ENCODE measurements at regions not wholly inside any gene's neighbourhood (a gene's known extent, or its start where the extent isn't known, plus 50 kb on each side); places are given as distances from the start of the nearest gene placed in this dataset.
"Not testable (repeated sequence)": the region's sequence is repeated elsewhere in the genome, so short reads cannot be mapped to it uniquely, and the experiment has no call there.

DNA sequence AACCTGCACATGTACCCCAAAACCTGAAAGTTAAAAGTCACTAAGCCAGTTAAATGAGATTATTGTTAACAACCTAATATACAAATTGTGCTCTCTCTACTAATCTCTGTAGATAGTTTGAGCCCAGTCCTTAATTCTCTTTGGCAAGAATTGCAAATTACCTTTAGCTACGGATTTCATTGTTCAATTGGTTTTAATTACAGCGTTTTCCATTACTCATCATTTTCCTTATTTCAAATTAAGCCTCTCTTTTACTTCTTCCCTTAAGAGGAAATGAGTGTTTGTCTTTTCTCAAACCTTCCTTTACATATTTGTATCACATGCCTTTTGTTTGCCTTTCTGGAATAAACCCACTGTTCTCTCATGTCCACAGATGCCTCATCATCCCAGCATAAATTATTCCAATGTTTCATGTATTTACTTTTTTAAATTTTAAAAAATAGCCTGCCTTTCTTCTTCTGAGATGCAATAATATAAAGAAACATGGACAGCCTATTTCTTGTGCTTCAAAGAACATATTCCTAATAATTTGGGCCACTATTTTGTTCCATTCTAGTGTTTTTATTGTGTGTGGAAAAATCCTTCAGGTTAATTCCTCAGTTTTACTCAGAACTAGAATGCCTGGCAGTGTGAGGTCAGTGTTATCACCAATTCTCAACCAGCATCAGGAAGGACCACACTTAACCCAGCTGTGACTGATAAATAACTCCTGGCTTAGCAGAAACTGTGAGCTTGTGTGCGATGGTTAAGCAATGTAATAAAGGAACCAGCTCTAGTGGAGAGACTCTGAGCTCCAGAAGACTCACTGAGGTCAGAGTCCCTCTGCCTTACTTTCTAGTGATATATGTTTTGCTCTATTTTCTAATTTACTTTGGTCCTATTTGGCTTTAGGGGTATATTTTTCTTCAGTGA, 600.5 kb downstream of the LTN1 start:
- DNase-seq: no peak

GRCh38 chr21:28387220-28387619, 605.5 kb downstream of the LTN1 start:
- DNase-seq: no peak

GRCh38 chr21:28385845-28386244, 606.8 kb downstream of the LTN1 start:
- no peak for DNase-seq

- not testable (repeated sequence) for DNase-seq
These were observed 611.5 kb downstream of the LTN1 start for GRCh38 chr21:28381000-28381745.

GRCh38 chr21:28380241-28380640, 612.4 kb downstream of the LTN1 start:
- no peak for DNase-seq

DNA sequence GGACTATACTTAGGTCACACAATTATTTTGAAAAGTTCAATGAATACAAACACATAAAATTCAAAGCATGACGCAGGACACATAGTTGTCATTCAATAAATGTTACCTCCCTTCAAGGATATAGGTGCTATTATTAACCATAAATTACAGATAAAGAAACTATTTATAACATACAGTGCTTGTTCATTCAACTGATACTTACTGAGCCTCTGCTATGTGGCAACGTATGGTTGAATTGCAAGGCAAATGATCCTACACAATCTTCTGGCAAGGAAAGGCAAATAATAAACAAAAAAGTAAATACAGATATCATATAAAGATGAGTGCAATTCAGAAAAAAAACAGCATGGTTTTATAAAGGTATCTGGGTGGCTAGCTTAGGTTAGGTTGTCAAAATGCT, 614.7 kb downstream of the LTN1 start:
- DNase-seq: no peak

- no peak for DNase-seq
These were observed 616.8 kb downstream of the LTN1 start for GRCh38 chr21:28375708-28376385.

GRCh38 chr21:28374881-28375280, 617.8 kb downstream of the LTN1 start:
- no peak for DNase-seq

DNA sequence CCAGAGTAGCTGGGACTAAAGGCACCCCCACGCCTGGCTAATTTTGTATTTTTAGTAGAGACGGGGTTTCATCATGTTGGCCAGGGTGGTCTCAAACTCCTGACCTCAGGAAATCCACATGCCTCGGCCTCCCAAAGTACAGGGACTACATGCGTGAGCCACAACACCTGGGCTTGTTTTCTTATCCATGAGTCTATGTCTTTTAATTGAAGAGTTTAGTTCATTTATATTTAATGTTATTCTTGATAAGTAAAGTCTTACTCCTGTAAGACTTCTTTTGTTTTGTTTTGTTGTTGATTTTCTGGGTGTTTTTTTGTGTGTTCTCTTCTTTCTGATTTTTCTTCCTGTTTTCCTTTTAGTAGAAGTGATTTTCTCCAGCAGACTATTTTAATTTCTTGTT, 621.0 kb downstream of the LTN1 start:
- DNase-seq: no peak

GRCh38 chr21:28359300-28359699, 633.4 kb downstream of the LTN1 start:
- DNase-seq: no peak

- no peak for DNase-seq
These were observed 634.0 kb downstream of the LTN1 start for GRCh38 chr21:28358702-28359101.

GRCh38 chr21:28358170-28358569, 634.5 kb downstream of the LTN1 start:
- DNase-seq: no peak

DNA sequence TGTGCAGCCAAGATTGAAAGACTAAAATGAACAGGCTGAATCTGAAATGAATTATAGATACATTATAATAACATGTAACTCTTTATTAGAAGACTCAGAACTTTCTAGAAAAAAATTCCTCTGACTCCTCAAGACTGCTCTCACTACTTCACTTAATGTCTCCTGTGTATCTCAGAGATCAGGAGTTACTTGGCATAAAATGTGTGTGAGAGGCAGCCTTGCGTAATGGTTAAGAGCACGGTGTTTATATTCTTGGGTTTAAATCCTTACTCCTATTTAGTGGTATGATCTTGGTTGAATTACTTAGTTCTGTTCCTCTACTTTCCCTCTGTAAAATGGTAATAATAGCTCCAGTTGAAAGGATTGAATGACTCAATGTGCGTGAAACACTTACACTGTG, 634.9 kb downstream of the LTN1 start:
- DNase-seq: no peak

DNA sequence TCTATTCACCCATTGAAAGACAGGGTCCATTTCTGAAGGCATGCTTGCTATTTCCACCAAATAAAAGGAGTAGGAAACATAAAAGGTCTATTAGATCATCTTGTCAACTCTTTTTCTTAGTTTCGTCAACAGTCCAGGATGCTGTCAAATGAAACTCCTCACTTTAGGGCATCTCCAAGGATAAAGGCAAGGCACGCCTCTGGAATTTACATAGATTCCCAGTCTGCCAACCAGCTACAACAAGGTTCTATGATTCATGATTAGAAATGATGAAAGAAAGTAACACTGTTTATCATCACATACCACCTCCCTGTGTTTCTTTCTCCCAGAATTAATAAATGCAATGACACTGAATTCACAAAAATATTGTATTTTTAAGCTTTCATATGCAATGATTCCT, 636.3 kb downstream of the LTN1 start:
- DNase-seq: no peak

DNA sequence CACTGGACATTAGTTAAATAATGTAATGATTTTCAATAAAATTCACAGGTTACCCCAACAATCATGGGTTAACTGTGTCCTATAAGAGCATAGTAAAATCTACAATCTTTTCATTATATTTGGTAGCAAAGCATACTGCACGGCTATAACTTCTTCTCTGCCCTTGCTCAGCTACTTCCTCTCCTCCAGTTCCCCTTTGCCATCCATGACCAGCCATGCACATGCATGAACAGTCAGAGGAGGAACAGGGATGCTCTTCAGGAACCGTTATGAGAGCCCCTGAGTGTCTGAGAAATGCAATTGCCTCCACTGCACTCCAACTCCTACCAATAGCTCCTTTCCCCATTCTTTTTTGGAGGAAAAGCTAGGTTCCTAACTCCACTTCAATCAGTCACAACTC, 646.7 kb downstream of the LTN1 start:
- no peak for DNase-seq

GRCh38 chr21:28344985-28345384, 647.7 kb downstream of the LTN1 start:
- DNase-seq: no peak

DNA sequence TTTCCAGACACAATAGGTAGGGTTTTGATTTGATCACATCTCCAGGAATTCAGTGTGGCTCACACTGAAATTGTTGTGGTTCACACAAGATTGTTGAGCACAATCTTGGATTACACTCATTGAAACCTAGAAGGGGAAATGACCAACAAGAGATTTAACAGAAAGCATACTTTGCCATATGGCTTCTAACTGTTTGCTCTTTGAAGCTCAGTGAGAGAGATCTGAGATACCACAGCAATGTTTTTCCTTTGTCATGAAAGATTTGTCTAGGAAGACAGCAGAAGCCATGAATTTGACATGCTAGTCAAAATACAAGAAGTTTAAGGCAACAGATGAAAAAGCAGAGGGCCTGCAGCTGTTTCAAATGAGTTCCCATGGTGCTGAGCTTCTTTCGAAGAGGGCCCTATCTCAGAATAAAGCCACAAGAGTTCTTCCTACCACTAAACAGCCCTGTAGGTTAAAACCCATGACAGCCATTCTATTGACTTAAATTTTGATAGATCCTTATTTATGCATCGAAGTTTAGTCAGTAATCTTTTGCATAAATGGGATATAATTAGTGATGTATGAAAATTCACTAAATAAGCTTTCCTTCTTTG, 650.4 kb downstream of the LTN1 start:
- no peak for DNase-seq

DNA sequence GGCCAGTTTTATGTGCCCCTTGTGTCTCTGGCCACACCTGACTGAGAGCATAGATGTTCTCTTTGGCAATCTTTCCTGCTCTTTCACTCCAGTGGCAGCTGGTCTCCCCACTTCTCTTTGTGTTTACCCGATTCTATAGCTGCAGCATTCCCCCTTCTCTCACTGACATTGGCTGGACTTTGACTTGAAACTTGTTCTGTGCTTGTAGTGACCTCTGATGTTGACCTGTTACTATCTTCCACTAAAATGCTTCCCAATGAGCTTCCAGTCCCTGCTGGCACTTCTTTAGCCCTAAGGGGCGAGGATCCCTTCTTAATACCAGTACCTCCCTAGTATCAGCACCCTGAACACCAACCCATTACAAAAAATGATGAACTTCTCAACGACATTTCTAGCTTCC, 653.3 kb downstream of the LTN1 start:
- DNase-seq: no peak

DNA sequence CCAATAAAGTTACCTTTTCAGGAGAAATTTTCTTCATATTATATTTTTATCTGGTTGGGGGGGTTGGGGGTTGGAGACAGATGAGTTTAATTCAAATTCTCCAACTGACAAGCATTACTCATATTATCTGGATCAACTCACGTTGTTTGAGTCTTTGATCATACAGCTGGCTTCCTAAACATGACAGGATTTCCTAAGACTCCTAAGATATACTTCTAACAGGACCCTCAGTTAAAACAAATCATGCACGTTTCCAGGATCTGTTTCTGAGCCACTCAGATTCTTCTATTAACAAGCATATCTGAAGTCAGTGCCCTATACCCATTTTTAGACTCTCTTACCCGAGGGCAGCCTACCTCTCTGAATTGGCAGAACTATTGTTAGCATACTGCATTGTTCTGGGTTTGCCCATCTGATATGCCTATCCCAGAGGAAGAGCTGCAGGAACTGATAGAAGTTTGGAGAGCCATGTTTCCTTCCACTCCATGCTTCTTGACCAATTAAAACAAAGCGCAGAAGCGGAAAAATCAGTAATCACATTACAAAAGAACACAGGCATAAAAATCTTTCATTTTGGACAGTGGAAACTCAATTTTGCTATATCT, 653.9 kb downstream of the LTN1 start:
- no peak for DNase-seq

DNA sequence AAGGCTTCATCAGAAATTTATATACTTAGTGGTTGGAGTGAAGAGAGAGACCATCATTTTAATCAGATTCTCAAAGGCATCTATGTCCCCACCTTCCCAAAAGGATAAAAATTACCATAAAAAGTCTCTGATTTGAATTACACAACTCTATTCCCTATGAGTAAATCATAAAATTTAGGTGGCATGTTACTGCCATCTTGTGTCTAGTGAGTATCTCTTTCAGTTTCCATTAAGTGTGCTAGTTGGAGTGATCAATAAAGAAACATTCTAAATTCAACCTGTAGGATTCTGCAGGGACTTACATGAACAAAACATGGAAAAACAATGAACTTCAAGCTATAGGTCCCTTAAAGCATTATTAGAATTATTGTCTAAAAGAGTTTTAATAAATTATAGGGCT, 655.4 kb downstream of the LTN1 start:
- peak; percentile 15 for DNase-seq

DNA sequence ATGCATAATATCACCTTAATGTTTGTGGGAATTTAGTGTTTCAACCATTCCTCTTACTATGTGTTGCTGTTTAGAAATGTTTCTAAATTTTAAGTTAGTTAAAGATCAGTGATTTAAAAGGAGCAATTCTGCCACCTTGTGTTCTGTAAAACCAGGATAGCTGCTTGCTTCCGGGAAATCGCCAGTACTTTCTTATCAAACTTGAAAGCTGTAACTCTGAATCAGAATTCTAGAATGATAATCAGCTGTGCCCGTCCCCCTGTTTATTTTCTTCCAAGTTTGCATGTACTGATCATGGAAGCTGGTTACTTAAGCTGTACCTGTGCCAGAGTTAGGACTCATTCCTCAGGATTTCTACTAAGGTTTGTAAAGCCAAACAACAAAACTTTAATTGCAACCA, 656.4 kb downstream of the LTN1 start:
- DNase-seq: no peak

DNA sequence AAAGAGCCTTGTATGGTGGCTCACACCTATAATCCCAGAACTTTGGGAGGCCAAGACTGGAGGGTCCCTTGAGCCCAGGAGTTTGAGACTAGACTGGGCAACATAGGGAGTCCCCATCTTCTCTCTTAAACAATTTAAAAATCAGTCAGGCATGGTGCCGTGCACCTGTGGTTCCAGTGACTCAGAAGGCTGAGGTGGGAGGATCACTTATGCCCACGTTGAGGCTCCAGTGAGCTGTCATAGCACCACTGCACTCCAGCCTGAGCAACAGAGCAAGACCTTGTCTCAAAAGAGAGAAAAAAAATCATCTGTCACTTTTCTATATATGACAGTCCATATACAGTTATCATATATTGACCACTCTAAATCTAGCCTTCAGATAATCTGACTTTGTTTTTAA, 658.3 kb downstream of the LTN1 start:
- no peak for DNase-seq

GRCh38 chr21:28333578-28334075, 659.0 kb downstream of the LTN1 start:
- DNase-seq: no peak

All from NCI-H1694 (cell line).